Activated CD8-positive, alpha-beta memory T cell treated with anti-CD3 and anti-CD28 coated beads for 36 hours (primary cell): ENCODE measurements at regions not wholly inside any gene's neighbourhood (a gene's known extent, or its start where the extent isn't known, plus 50 kb on each side); places are given as distances from the start of the nearest gene placed in this dataset.

Source experiments
- CTCF ChIA-PET: fragments of 350-600 bp; sonication (Branson Sonifier 250); formaldehyde crosslinking; loops from one replicate; lab custom pipeline; 2021; ENCODE audit warnings: antibody characterized with exemption; lab: Charles Lee
- POLR2A ChIA-PET: fragments of 350-600 bp; sonication (Branson Sonifier 250); formaldehyde crosslinking; loops from one replicate; lab custom pipeline; 2021; ENCODE audit warnings: antibody characterized with exemption; lab: Charles Lee

- CTCF ChIA-PET = no interaction called here
- POLR2A ChIA-PET = no interaction called here
Observed at GRCh38 chr1:216944864-216945510, 221.8 kb upstream of the ESRRG start.

- CTCF ChIA-PET = no interaction called here
- POLR2A ChIA-PET = no interaction called here
Observed at GRCh38 chr1:216937491-216937890, 214.3 kb upstream of the ESRRG start.

- ChIA-PET POLR2A (no interaction called here), CTCF (no interaction called here)
Observed at GRCh38 chr1:216936779-216937178, 213.6 kb upstream of the ESRRG start.

GRCh38 chr1:216935901-216936300 is 212.7 kb upstream of the ESRRG start:
- CTCF ChIA-PET = no interaction called here

GRCh38 chr1:216932424-216932823 is 209.2 kb upstream of the ESRRG start:
- POLR2A ChIA-PET = no interaction called here
- CTCF ChIA-PET = no interaction called here

More at GRCh38 chr1:216935901-216936300, 212.7 kb upstream of the ESRRG start:
- POLR2A ChIA-PET = no interaction called here

- ChIA-PET CTCF (no interaction called here), POLR2A (no interaction called here)
Observed at GRCh38 chr1:216929870-216930582, 206.8 kb upstream of the ESRRG start.

GRCh38 chr1:216927633-216928032 is 204.4 kb upstream of the ESRRG start:
- CTCF ChIA-PET = no interaction called here
- POLR2A ChIA-PET = no interaction called here

GRCh38 chr1:216926720-216927510 is 203.7 kb upstream of the ESRRG start:
- ChIA-PET POLR2A (no interaction called here), CTCF (no interaction called here)

GRCh38 chr1:216925962-216926625 is 202.9 kb upstream of the ESRRG start:
- POLR2A ChIA-PET = no interaction called here
- CTCF ChIA-PET = no interaction called here

GRCh38 chr1:216924732-216925131 is 201.5 kb upstream of the ESRRG start:
- POLR2A ChIA-PET = no interaction called here
- CTCF ChIA-PET = no interaction called here

- POLR2A ChIA-PET = no interaction called here
- CTCF ChIA-PET = no interaction called here
Observed at GRCh38 chr1:216923601-216924000, 200.4 kb upstream of the ESRRG start.

- POLR2A ChIA-PET = no interaction called here
- CTCF ChIA-PET = no interaction called here
Observed at GRCh38 chr1:216922406-216922805, 199.2 kb upstream of the ESRRG start.

GRCh38 chr1:216921866-216922265 is 198.6 kb upstream of the ESRRG start:
- ChIA-PET POLR2A (no interaction called here), CTCF (no interaction called here)

- ChIA-PET CTCF (no interaction called here), POLR2A (no interaction called here)
Observed at GRCh38 chr1:216919060-216919970, 196.1 kb upstream of the ESRRG start.

GRCh38 chr1:216916890-216917438 is 193.7 kb upstream of the ESRRG start:
- POLR2A ChIA-PET = no interaction called here
- CTCF ChIA-PET = no interaction called here

GRCh38 chr1:216914974-216915373 is 191.7 kb upstream of the ESRRG start:
- POLR2A ChIA-PET = no interaction called here
- CTCF ChIA-PET = no interaction called here

- CTCF ChIA-PET = no interaction called here
- POLR2A ChIA-PET = no interaction called here
Observed at GRCh38 chr1:216913976-216914375, 190.7 kb upstream of the ESRRG start.

GRCh38 chr1:216910081-216910840 is 187.0 kb upstream of the ESRRG start:
- ChIA-PET POLR2A (no interaction called here), CTCF (no interaction called here)
